HepG2 (cell line): ENCODE measurements at regions not wholly inside any gene's neighbourhood (a gene's known extent, or its start where the extent isn't known, plus 50 kb on each side); places are given as distances from the start of the nearest gene placed in this dataset.

ENCODE experiments used
- ATAC-seq: fragments of 200-7000 bp; cut with Tn5 transposase; 3 replicates; pipeline ENCODE4 v1.9.1; 2020; ENCODE audit warnings: mild to moderate bottlenecking, moderate library complexity
- BruUV-seq: library from RNA; stranded (reverse); fragments of 400-500 nt; replicated peaks from 2 replicates; lab custom pipeline; 2021; lab: Mats Ljungman, UMichigan
- CTCF ChIA-PET: fragments of 300-600 bp; formaldehyde crosslinking; extraction: SDS; loops from one replicate; lab custom pipeline; 2021; ENCODE audit warnings: low total read pairs, inconsistent platforms, low intra/inter-chr PET ratio; lab: Yijun Ruan, JAX
- POLR2A ChIA-PET: fragments of 350-600 bp; sonication (Branson Sonifier 250); formaldehyde crosslinking; loops from one replicate; lab custom pipeline; 2020; ENCODE audit warnings: antibody characterized with exemption, inconsistent platforms; lab: Yijun Ruan, JAX
- DNase-seq: peaks from one replicate; pipeline ENCODE4 v3.0.0-alpha.2; 2015; ENCODE audit warnings: low spot score
- FAIRE-seq: peaks from 3 replicates; lab custom pipeline; 2011; peaks lifted over from hg19 to GRCh38; lab: Jason Lieb, UNC
- H2AFZ ChIP-seq: one replicate; pipeline ENCODE4 v1.6.1; 2011; ENCODE audit warnings: low read length, inconsistent platforms
- H3K27ac ChIP-seq: fragments of 300-600 bp; 3 replicates; pipeline ENCODE4 v1.8.0; 2011; ENCODE audit warnings: mixed run types, mild to moderate bottlenecking, mixed read lengths, low read length, inconsistent platforms; ENCODE audit not compliant: insufficient read depth; ENCODE audit errors: extremely low read length
- H3K27me3 ChIP-seq, 2 experiments: fragments of 200-600 bp in 1 of 2; 2 replicates in 1 of 2; 3 replicates in 1 of 2; pipeline versions ENCODE4 v1.6.0 to v1.8.0; 2011; ENCODE audit warnings: low read length in 2 of 2, mild to moderate bottlenecking in 2 of 2, moderate library complexity in 2 of 2, inconsistent platforms in 1 of 2; ENCODE audit not compliant: insufficient read depth in 2 of 2, control insufficient read depth in 1 of 2
- H3K36me3 ChIP-seq, 2 experiments: fragments of 200-600 bp in 1 of 2; replicated peaks in 1 of 2; 2 replicates in 1 of 2; 3 replicates in 1 of 2; pipeline versions ENCODE4 v1.5.1 to v1.8.0; 2011; ENCODE audit warnings: low read length in 2 of 2, inconsistent platforms in 1 of 2; ENCODE audit not compliant: insufficient read depth in 2 of 2, control insufficient read depth in 1 of 2
- H3K4me1 ChIP-seq: 2 replicates; pipeline ENCODE4 v1.5.1; 2012; ENCODE audit warnings: low read length, inconsistent platforms; ENCODE audit not compliant: insufficient read depth
- H3K4me2 ChIP-seq: 2 replicates; pipeline ENCODE4 v1.6.0; 2011; ENCODE audit warnings: low read depth, low read length, inconsistent platforms
- H3K4me3 ChIP-seq, 3 experiments: fragments of 200-600 bp in 1 of 3; sonication (generic), shearing (Covaris generic) in 1 of 3; replicated peaks in 1 of 3; 2 replicates each; pipeline ENCODE4 v1.5.1; 2011 to 2016; ENCODE audit warnings: low read length in 3 of 3, inconsistent platforms in 2 of 3, low read depth in 2 of 3, mild to moderate bottlenecking in 2 of 3, control low read depth in 1 of 3, mixed read lengths in 1 of 3; ENCODE audit not compliant: insufficient read depth in 1 of 3
- H3K79me2 ChIP-seq: one replicate; pipeline ENCODE4 v1.6.1; 2011; ENCODE audit warnings: low read length, inconsistent platforms; ENCODE audit not compliant: insufficient read depth
- H3K9ac ChIP-seq: 2 replicates; pipeline ENCODE4 v1.6.0; 2011; ENCODE audit warnings: mild to moderate bottlenecking, low read depth, low read length, inconsistent platforms; ENCODE audit not compliant: insufficient read depth
- H3K9me3 ChIP-seq: 2 replicates; pipeline ENCODE4 v1.5.1; 2012; ENCODE audit warnings: mild to moderate bottlenecking, low read length
- H4K20me1 ChIP-seq: 2 replicates; pipeline ENCODE4 v1.6.0; 2011; ENCODE audit warnings: inconsistent platforms, mild to moderate bottlenecking, low read length, moderate library complexity; ENCODE audit not compliant: insufficient read depth
- FOXJ3 ChIP-seq: sonication (generic); formaldehyde crosslinking; IDR thresholded peaks from 2 replicates; pipeline ENCODE4 v1.4.0; 2020; ENCODE audit warnings: missing genetic modification reagents, mild to moderate bottlenecking, borderline replicate concordance
- MEIS1 ChIP-seq: sonication (generic); formaldehyde crosslinking; IDR thresholded peaks from 2 replicates; pipeline ENCODE4 v1.9.0; 2021; ENCODE audit warnings: mild to moderate bottlenecking, missing genetic modification reagents, moderate library complexity, borderline replicate concordance
- NFE2 ChIP-seq: sonication (generic); formaldehyde crosslinking; IDR thresholded peaks from 2 replicates; pipeline ENCODE4 v1.4.0; 2020; ENCODE audit warnings: missing genetic modification reagents
- ZNF235 ChIP-seq: sonication (generic); formaldehyde crosslinking; IDR thresholded peaks from 2 replicates; pipeline ENCODE4 v1.8.1; 2023; ENCODE audit warnings: mild to moderate bottlenecking, missing genetic modification reagents, borderline replicate concordance
- ZSCAN29 ChIP-seq: sonication (generic); formaldehyde crosslinking; conservative IDR thresholded peaks from 2 replicates; pipeline ENCODE4 v1.4.0; 2020; ENCODE audit warnings: mild to moderate bottlenecking, missing genetic modification reagents
- WGBS: methylation state at CpG from one replicate; pipeline ENCODE4 v1.1.6; 2017; ENCODE audit warnings: low lambda C conversion rate; 5-methylcytosine and 5-hydroxymethylcytosine counted together
- in situ Hi-C: cut with HindIII; loops from 2 replicates; pipeline ENCODE4 v1.10.0; 2017; ENCODE audit warnings: low pct_unique_long_range_greater_than_20kb; ENCODE audit not compliant: extremely low pct_ligation_motif_present
- intact Hi-C: fragments of 100-400 bp; cut with micrococcal nuclease; formaldehyde crosslinking; loops from one replicate; pipeline ENCODE4 v1.10.0; 2022; ENCODE audit not compliant: unreplicated experiment
- TF ChIP-seq, protein P1 (sequence below): sonication (generic); formaldehyde crosslinking; IDR thresholded peaks from 2 replicates; pipeline ENCODE4 v1.4.0; 2020; ENCODE audit warnings: mild to moderate bottlenecking, missing genetic modification reagents, borderline replicate concordance

DNA sequence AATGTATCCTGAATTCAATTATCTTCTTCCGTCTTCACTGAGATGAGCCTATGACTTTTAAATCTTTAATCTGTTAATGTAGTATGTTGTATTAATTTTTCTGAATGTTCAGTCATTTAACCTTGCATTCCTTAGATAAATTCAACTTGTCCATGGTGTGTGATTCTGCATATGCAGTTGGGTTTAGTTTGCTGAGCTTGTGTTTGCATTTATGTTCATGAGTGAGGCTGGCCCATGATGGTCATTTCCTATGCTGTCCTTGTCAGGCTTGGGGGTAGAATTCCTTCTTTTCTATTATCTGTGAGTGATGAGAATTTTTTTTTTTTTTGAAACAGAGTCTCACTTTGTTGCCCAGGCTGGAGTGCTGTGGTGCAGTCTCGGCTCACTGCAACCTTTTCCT, 131.8 kb upstream of the COL5A1 start:
- ChIA-PET POLR2A (no interaction called here), CTCF (no interaction called here)
- H3K9ac ChIP-seq: no peak overlapping the region
- H3K4me2 ChIP-seq: no peak overlapping the region
- no peak for FAIRE-seq
- 21% methylated on average over 2 of the region's 2 CpGs for WGBS
- no peaks in the 10 kb centered on the region for H4K20me1 ChIP-seq
- no peak overlapping the region for H2AFZ ChIP-seq
- H3K79me2 ChIP-seq: no peaks in the 10 kb centered on the region
- intact Hi-C loops (no loop called here), in situ Hi-C loops (no loop called here)
- H3K4me1 ChIP-seq: no peaks in the 10 kb centered on the region
- DNase-seq: no peak
- no TSS peak for BruUV-seq
- H3K27me3 ChIP-seq: peaks cover 2 to 32% of the 10 kb centered on the region in 2 experiments; a peak in 3 of 5 replicates
- TF ChIP-seq ZNF235 (CRISPR knock-in tag) (no peak), FOXJ3 (CRISPR knock-in tag) (no peak), NFE2 (CRISPR knock-in tag) (no peak), MEIS1 (CRISPR knock-in tag) (no peak), ZSCAN29 (no peak)
- TF ChIP-seq, protein P1, sequence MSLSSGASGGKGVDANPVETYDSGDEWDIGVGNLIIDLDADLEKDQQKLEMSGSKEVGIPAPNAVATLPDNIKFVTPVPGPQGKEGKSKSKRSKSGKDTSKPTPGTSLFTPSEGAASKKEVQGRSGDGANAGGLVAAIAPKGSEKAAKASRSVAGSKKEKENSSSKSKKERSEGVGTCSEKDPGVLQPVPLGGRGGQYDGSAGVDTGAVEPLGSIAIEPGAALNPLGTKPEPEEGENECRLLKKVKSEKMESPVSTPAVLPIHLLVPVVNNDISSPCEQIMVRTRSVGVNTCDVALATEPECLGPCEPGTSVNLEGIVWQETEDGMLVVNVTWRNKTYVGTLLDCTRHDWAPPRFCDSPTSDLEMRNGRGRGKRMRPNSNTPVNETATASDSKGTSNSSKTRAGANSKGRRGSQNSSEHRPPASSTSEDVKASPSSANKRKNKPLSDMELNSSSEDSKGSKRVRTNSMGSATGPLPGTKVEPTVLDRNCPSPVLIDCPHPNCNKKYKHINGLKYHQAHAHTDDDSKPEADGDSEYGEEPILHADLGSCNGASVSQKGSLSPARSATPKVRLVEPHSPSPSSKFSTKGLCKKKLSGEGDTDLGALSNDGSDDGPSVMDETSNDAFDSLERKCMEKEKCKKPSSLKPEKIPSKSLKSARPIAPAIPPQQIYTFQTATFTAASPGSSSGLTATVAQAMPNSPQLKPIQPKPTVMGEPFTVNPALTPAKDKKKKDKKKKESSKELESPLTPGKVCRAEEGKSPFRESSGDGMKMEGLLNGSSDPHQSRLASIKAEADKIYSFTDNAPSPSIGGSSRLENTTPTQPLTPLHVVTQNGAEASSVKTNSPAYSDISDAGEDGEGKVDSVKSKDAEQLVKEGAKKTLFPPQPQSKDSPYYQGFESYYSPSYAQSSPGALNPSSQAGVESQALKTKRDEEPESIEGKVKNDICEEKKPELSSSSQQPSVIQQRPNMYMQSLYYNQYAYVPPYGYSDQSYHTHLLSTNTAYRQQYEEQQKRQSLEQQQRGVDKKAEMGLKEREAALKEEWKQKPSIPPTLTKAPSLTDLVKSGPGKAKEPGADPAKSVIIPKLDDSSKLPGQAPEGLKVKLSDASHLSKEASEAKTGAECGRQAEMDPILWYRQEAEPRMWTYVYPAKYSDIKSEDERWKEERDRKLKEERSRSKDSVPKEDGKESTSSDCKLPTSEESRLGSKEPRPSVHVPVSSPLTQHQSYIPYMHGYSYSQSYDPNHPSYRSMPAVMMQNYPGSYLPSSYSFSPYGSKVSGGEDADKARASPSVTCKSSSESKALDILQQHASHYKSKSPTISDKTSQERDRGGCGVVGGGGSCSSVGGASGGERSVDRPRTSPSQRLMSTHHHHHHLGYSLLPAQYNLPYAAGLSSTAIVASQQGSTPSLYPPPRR (CRISPR knock-in tag): no peak
- TF ChIP-seq, all 625 proteins: peak for 0
- Histone ChIP-seq H3K9me3 (no peaks in the 10 kb centered on the region), H3K36me3 (no peaks in the 10 kb centered on the region), H3K4me3 (no peak overlapping the region), H3K27ac (no peak overlapping the region)
- no peak for ATAC-seq
